Activated T-helper 17 cell treated with anti-CD3 and anti-CD28 coated beads, Interleukin-2, amount 50 U/mL, for 72 hours (primary cell): ENCODE measurements at regions not wholly inside any gene's neighbourhood (a gene's known extent, or its start where the extent isn't known, plus 50 kb on each side); places are given as distances from the start of the nearest gene placed in this dataset.

ENCODE experiments used
- ATAC-seq: fragments of 150-1000 bp; cut with Tn5 transposase; replicated peaks from 2 replicates; pipeline ENCODE4 v1.10.0; 2021; ENCODE audit warnings: mild to moderate bottlenecking, moderate library complexity
- H3K27ac Mint-ChIP-seq: one replicate; pipeline ENCODE4 v1.8.0; 2022; ENCODE audit warnings: mixed read lengths
- H3K27me3 Mint-ChIP-seq: one replicate; pipeline ENCODE4 v1.8.0; 2022; ENCODE audit warnings: mixed read lengths
- H3K36me3 Mint-ChIP-seq: one replicate; pipeline ENCODE4 v1.8.0; 2022; ENCODE audit warnings: low read depth, mild to moderate bottlenecking, mixed read lengths
- H3K4me1 Mint-ChIP-seq: one replicate; pipeline ENCODE4 v1.8.0; 2022; ENCODE audit warnings: mixed read lengths
- H3K4me3 Mint-ChIP-seq: one replicate; pipeline ENCODE4 v1.8.0; 2022; ENCODE audit warnings: mild to moderate bottlenecking, mixed read lengths
- H3K9me3 Mint-ChIP-seq: one replicate; pipeline ENCODE4 v1.8.0; 2022; ENCODE audit warnings: mixed read lengths

GRCh38 chr2:71947809-71948208 lies 199.9 kb downstream of the CYP26B1 start:
- ATAC-seq = no peak
- Mint-ChIP-seq H3K4me3 (no peak overlapping the region), H3K27me3 (peaks cover 5% of the 10 kb centered on the region), H3K9me3 (no peaks in the 10 kb centered on the region), H3K36me3 (no peaks in the 10 kb centered on the region), H3K4me1 (no peaks in the 10 kb centered on the region), H3K27ac (no peak overlapping the region)

GRCh38 chr2:71945603-71945959 lies 202.1 kb downstream of the CYP26B1 start:
- Mint-ChIP-seq H3K27me3 (peaks cover 4% of the 10 kb centered on the region), H3K4me1 (no peaks in the 10 kb centered on the region), H3K27ac (no peak overlapping the region), H3K9me3 (no peaks in the 10 kb centered on the region), H3K4me3 (no peak overlapping the region), H3K36me3 (no peaks in the 10 kb centered on the region)
- ATAC-seq = no peak

- H3K36me3 Mint-ChIP-seq = no peaks in the 10 kb centered on the region
- H3K27ac Mint-ChIP-seq = no peak overlapping the region
- no peaks in the 10 kb centered on the region for H3K4me1 Mint-ChIP-seq
- ATAC-seq = no peak
- no peaks in the 10 kb centered on the region for H3K9me3 Mint-ChIP-seq
- H3K27me3 Mint-ChIP-seq = peaks cover 7% of the 10 kb centered on the region
- no peak overlapping the region for H3K4me3 Mint-ChIP-seq
Measured at GRCh38 chr2:71944806-71945602, 202.7 kb downstream of the CYP26B1 start.

GRCh38 chr2:71944183-71944550 lies 203.5 kb downstream of the CYP26B1 start:
- ATAC-seq = no peak
- Mint-ChIP-seq H3K36me3 (no peaks in the 10 kb centered on the region), H3K9me3 (no peaks in the 10 kb centered on the region), H3K27me3 (peaks cover 7% of the 10 kb centered on the region), H3K27ac (no peak overlapping the region), H3K4me1 (no peaks in the 10 kb centered on the region), H3K4me3 (no peak overlapping the region)

GRCh38 chr2:71943238-71944182 lies 204.2 kb downstream of the CYP26B1 start:
- H3K4me3 Mint-ChIP-seq = no peak overlapping the region

GRCh38 chr2:71941726-71942525 lies 205.7 kb downstream of the CYP26B1 start:
- H3K36me3 Mint-ChIP-seq = no peaks in the 10 kb centered on the region
- ATAC-seq = no peak
- H3K27ac Mint-ChIP-seq = no peak overlapping the region
- no peaks in the 10 kb centered on the region for H3K9me3 Mint-ChIP-seq
- H3K4me3 Mint-ChIP-seq = no peak overlapping the region
- H3K27me3 Mint-ChIP-seq = peaks cover 7% of the 10 kb centered on the region
- H3K4me1 Mint-ChIP-seq = no peaks in the 10 kb centered on the region

More at GRCh38 chr2:71943238-71944182, 204.2 kb downstream of the CYP26B1 start:
- Mint-ChIP-seq H3K36me3 (no peaks in the 10 kb centered on the region), H3K4me1 (no peaks in the 10 kb centered on the region), H3K27ac (no peak overlapping the region), H3K9me3 (no peaks in the 10 kb centered on the region), H3K27me3 (peaks cover 7% of the 10 kb centered on the region)
- ATAC-seq = no peak

- peaks cover 3% of the 10 kb centered on the region for H3K27me3 Mint-ChIP-seq
- H3K27ac Mint-ChIP-seq = no peak overlapping the region
- no peak for ATAC-seq
- H3K9me3 Mint-ChIP-seq = no peaks in the 10 kb centered on the region
- no peaks in the 10 kb centered on the region for H3K36me3 Mint-ChIP-seq
- H3K4me1 Mint-ChIP-seq = no peaks in the 10 kb centered on the region
- H3K4me3 Mint-ChIP-seq = no peak overlapping the region
Measured at GRCh38 chr2:71940695-71941094, 207.0 kb downstream of the CYP26B1 start.

- H3K4me3 Mint-ChIP-seq = no peak overlapping the region
Measured at GRCh38 chr2:71939588-71940535, 207.8 kb downstream of the CYP26B1 start.

GRCh38 chr2:71938659-71939587 lies 208.7 kb downstream of the CYP26B1 start:
- no peak overlapping the region for H3K4me3 Mint-ChIP-seq
- H3K27ac Mint-ChIP-seq = no peak overlapping the region
- H3K27me3 Mint-ChIP-seq = peaks cover 4% of the 10 kb centered on the region
- H3K4me1 Mint-ChIP-seq = no peaks in the 10 kb centered on the region
- no peaks in the 10 kb centered on the region for H3K9me3 Mint-ChIP-seq
- no peaks in the 10 kb centered on the region for H3K36me3 Mint-ChIP-seq
- ATAC-seq = no peak

More at GRCh38 chr2:71939588-71940535, 207.8 kb downstream of the CYP26B1 start:
- Mint-ChIP-seq H3K36me3 (no peaks in the 10 kb centered on the region), H3K27me3 (peaks cover 3% of the 10 kb centered on the region), H3K4me1 (no peaks in the 10 kb centered on the region), H3K9me3 (no peaks in the 10 kb centered on the region), H3K27ac (no peak overlapping the region)
- ATAC-seq = no peak

GRCh38 chr2:71938108-71938507 lies 209.6 kb downstream of the CYP26B1 start:
- ATAC-seq = no peak
- no peaks in the 10 kb centered on the region for H3K36me3 Mint-ChIP-seq
- no peaks in the 10 kb centered on the region for H3K4me1 Mint-ChIP-seq
- no peak overlapping the region for H3K4me3 Mint-ChIP-seq
- H3K9me3 Mint-ChIP-seq = no peaks in the 10 kb centered on the region
- no peak overlapping the region for H3K27ac Mint-ChIP-seq
- H3K27me3 Mint-ChIP-seq = peaks cover 8% of the 10 kb centered on the region

GRCh38 chr2:71937396-71937795 lies 210.3 kb downstream of the CYP26B1 start:
- no peak overlapping the region for H3K27ac Mint-ChIP-seq
- no peaks in the 10 kb centered on the region for H3K4me1 Mint-ChIP-seq
- peaks cover 8% of the 10 kb centered on the region for H3K27me3 Mint-ChIP-seq
- H3K4me3 Mint-ChIP-seq = no peak overlapping the region
- H3K9me3 Mint-ChIP-seq = no peaks in the 10 kb centered on the region
- no peak for ATAC-seq
- no peaks in the 10 kb centered on the region for H3K36me3 Mint-ChIP-seq

- H3K27me3 Mint-ChIP-seq = peaks cover 8% of the 10 kb centered on the region
- no peaks in the 10 kb centered on the region for H3K36me3 Mint-ChIP-seq
- H3K9me3 Mint-ChIP-seq = no peaks in the 10 kb centered on the region
- H3K4me3 Mint-ChIP-seq = no peak overlapping the region
- ATAC-seq = no peak
- no peaks in the 10 kb centered on the region for H3K4me1 Mint-ChIP-seq
- no peak overlapping the region for H3K27ac Mint-ChIP-seq
Measured at GRCh38 chr2:71936076-71937030, 211.3 kb downstream of the CYP26B1 start.
